A549 (cell line): ENCODE measurements at regions not wholly inside any gene's neighbourhood (a gene's known extent, or its start where the extent isn't known, plus 50 kb on each side); places are given as distances from the start of the nearest gene placed in this dataset.

ENCODE experiments used
- ATAC-seq, 2 experiments: fragments of 200-7000 bp in 1 of 2; fragments of >200 bp in 1 of 2; cut with Nextera tagmentation in 1 of 2; cut with Tn5 transposase in 1 of 2; 3 replicates each; pipeline versions ENCODE4 v1.8.0 to v1.9.1; 2018 to 2020; ENCODE audit warnings: mild to moderate bottlenecking in 1 of 2, moderate library complexity in 1 of 2
- CTCF ChIA-PET: fragments of 300-600 bp; sonication (Branson Sonifier 250); formaldehyde crosslinking; extraction: SDS; loops from one replicate; lab custom pipeline; 2021; ENCODE audit warnings: antibody characterized with exemption, inconsistent platforms; lab: Yijun Ruan, JAX
- POLR2A ChIA-PET: fragments of 350-600 bp; formaldehyde crosslinking; extraction: SDS; loops from one replicate; lab custom pipeline; 2021; ENCODE audit warnings: antibody characterized with exemption, inconsistent platforms; lab: Yijun Ruan, JAX
- DNase-seq, 2 experiments: peaks; one replicate each; pipeline versions ENCODE4 v3.0.0 to v3.0.0-alpha.2; 2011 to 2016; ENCODE audit warnings: low read depth in 1 of 2, low spot score in 1 of 2
- FAIRE-seq: peaks from 2 replicates; lab custom pipeline; 2011; peaks lifted over from hg19 to GRCh38; lab: Jason Lieb, UNC
- H3K27ac ChIP-seq, 2 experiments: fragments of >200 bp; sonication (Bioruptor Twin); formaldehyde crosslinking; 3 replicates each; pipeline ENCODE4 v1.5.1; 2016 to 2017
- H3K4me1 ChIP-seq: fragments of >200 bp; sonication (Bioruptor Twin); formaldehyde crosslinking; 3 replicates; pipeline ENCODE4 v1.6.1; 2016
- H3K4me2 ChIP-seq: fragments of >200 bp; sonication (Bioruptor Twin); formaldehyde crosslinking; 3 replicates; pipeline ENCODE4 v1.6.1; 2016
- H3K4me3 ChIP-seq: fragments of >200 bp; sonication (Bioruptor Twin); formaldehyde crosslinking; 3 replicates; pipeline ENCODE4 v1.5.1; 2016
- H3K9me3 ChIP-seq: fragments of >200 bp; sonication (Bioruptor Twin); formaldehyde crosslinking; 3 replicates; pipeline ENCODE4 v1.6.1; 2016
- BHLHE40 ChIP-seq: IDR thresholded peaks from 2 replicates; pipeline ENCODE4 v1.6.1; 2012; ENCODE audit warnings: low read depth, low read length, inconsistent platforms
- CBX2 ChIP-seq: fragments of 200-600 bp; sonication (generic); IDR thresholded peaks from 2 replicates; pipeline ENCODE4 v1.6.1; 2016; ENCODE audit warnings: low read depth, mild to moderate bottlenecking, borderline replicate concordance
- CHD4 ChIP-seq: fragments of 200-600 bp; sonication (generic); IDR thresholded peaks from 2 replicates; pipeline ENCODE4 v1.6.1; 2016; ENCODE audit warnings: antibody characterized with exemption, mild to moderate bottlenecking, borderline replicate concordance
- EP300 ChIP-seq, 2 experiments: fragments of >200 bp; sonication (Bioruptor Twin); formaldehyde crosslinking; IDR thresholded peaks; 2 replicates in 1 of 2; 3 replicates in 1 of 2; pipeline ENCODE4 v1.6.1; 2016 to 2017
- ESRRA ChIP-seq: fragments of 150-350 bp; IDR thresholded peaks from 2 replicates; pipeline ENCODE4 v1.6.1; 2014; ENCODE audit warnings: mild to moderate bottlenecking, low read length, borderline replicate concordance
- HES2 ChIP-seq: fragments of >200 bp; sonication (Bioruptor Twin); formaldehyde crosslinking; IDR thresholded peaks from 2 replicates; pipeline ENCODE4 v1.6.1; 2016
- HMGXB4 ChIP-seq: fragments of 250-450 bp; sonication (Bioruptor Pico); IDR thresholded peaks from 2 replicates; pipeline ENCODE4 v1.5.0; 2021; ENCODE audit warnings: mild to moderate bottlenecking, moderate library complexity, borderline replicate concordance
- HOXA7 ChIP-seq: fragments of 250-450 bp; sonication (Bioruptor Pico); IDR thresholded peaks from 2 replicates; pipeline ENCODE4 v1.5.0; 2020; ENCODE audit warnings: mild to moderate bottlenecking, moderate library complexity
- HOXB5 ChIP-seq: fragments of 250-450 bp; sonication (Bioruptor Pico); IDR thresholded peaks from 2 replicates; pipeline ENCODE4 v1.5.0; 2020; ENCODE audit warnings: mild to moderate bottlenecking, moderate library complexity
- JUN ChIP-seq, 2 experiments: fragments of >200 bp; sonication (Bioruptor Twin); formaldehyde crosslinking; IDR thresholded peaks; 2 replicates in 1 of 2; 3 replicates in 1 of 2; pipeline ENCODE4 v1.6.1; 2016 to 2017
- MAZ ChIP-seq: fragments of 150-350 bp; IDR thresholded peaks from 2 replicates; pipeline ENCODE4 v1.6.1; 2014; ENCODE audit warnings: antibody characterized with exemption, low read depth, low read length, borderline replicate concordance
- NFE2L2 ChIP-seq: fragments of 150-350 bp; conservative IDR thresholded peaks from 2 replicates; pipeline ENCODE4 v1.6.1; 2014; ENCODE audit warnings: low read length
- RAD21 ChIP-seq, 2 experiments: fragments of >200 bp in 1 of 2; sonication (Bioruptor Twin) in 1 of 2; formaldehyde crosslinking in 1 of 2; IDR thresholded peaks in 1 of 2; conservative IDR thresholded peaks in 1 of 2; 2 replicates in 1 of 2; 3 replicates in 1 of 2; pipeline ENCODE4 v1.6.1; 2012 to 2018; ENCODE audit warnings: inconsistent platforms in 1 of 2
- RCOR1 ChIP-seq: fragments of 150-350 bp; IDR thresholded peaks from 2 replicates; pipeline ENCODE4 v1.6.1; 2014; ENCODE audit warnings: antibody characterized with exemption, low read length, low read depth
- SMC3 ChIP-seq: fragments of >200 bp; sonication (Bioruptor Twin); formaldehyde crosslinking; IDR thresholded peaks from 3 replicates; pipeline ENCODE4 v1.6.1; 2018; ENCODE audit warnings: inconsistent platforms
- ZNF302 ChIP-seq: fragments of 250-450 bp; sonication (Bioruptor Pico); IDR thresholded peaks from 2 replicates; pipeline ENCODE4 v1.9.0; 2021; ENCODE audit warnings: inconsistent platforms, mild to moderate bottlenecking, moderate library complexity
- WGBS: methylation state at CpG from one replicate; pipeline ENCODE4 v1.1.6; 2017; ENCODE audit errors: missing lambda C conversion rate; 5-methylcytosine and 5-hydroxymethylcytosine counted together
- TF ChIP-seq, protein P1 (sequence below): fragments of 200-600 bp; sonication (generic); IDR thresholded peaks from 2 replicates; pipeline ENCODE4 v1.6.1; 2016; ENCODE audit warnings: antibody characterized with exemption, mild to moderate bottlenecking, moderate library complexity
- TF ChIP-seq, protein P2 (sequence below): IDR thresholded peaks from 2 replicates; pipeline ENCODE4 v1.6.1; 2012; ENCODE audit warnings: low read depth, borderline replicate concordance
- TF ChIP-seq, protein P3 (sequence below): fragments of >200 bp; sonication (Bioruptor Twin); formaldehyde crosslinking; IDR thresholded peaks from 3 replicates; pipeline ENCODE4 v1.6.1; 2016

- Histone ChIP-seq H3K4me1 (no peaks in the 10 kb centered on the region; the same call in 2 of the 3 replicates), H3K27ac (no peak overlapping the region), H3K4me3 (no peak overlapping the region), H3K9me3 (no peaks in the 10 kb centered on the region; the same call in 2 of the 3 replicates), H3K4me2 (no peak overlapping the region)
- CTCF ChIA-PET = no interaction called here
- no peak for FAIRE-seq
- WGBS = 54% methylated on average over 2 of the region's 7 CpGs
- ATAC-seq = no peak
- TF ChIP-seq EP300 (IDR thresholded peaks at IDR 0.05) = no peak
- TF ChIP-seq BHLHE40 = no peak
- TF ChIP-seq CBX2 = no peak
- no peak for DNase-seq
- POLR2A ChIA-PET = no interaction called here
Measured at GRCh38 chr22:47591016-47591415, 828.6 kb downstream of the TBC1D22A start.

GRCh38 chr22:47589271-47590250 is 827.1 kb downstream of the TBC1D22A start:
- ATAC-seq = no peak
- no peaks in the 10 kb centered on the region for H3K9me3 ChIP-seq
- no peak for DNase-seq
- H3K4me2 ChIP-seq = no peak overlapping the region
- ChIA-PET CTCF (no interaction called here), POLR2A (no interaction called here)
- WGBS = 65% methylated on average over 15 of the region's 17 CpGs
- no peaks in the 10 kb centered on the region; the same call in 2 of the 3 replicates for H3K4me1 ChIP-seq
- TF ChIP-seq HES2 = no peak
- TF ChIP-seq JUN (IDR thresholded peaks at IDR 0.05) = no peak
- TF ChIP-seq, protein P1, sequence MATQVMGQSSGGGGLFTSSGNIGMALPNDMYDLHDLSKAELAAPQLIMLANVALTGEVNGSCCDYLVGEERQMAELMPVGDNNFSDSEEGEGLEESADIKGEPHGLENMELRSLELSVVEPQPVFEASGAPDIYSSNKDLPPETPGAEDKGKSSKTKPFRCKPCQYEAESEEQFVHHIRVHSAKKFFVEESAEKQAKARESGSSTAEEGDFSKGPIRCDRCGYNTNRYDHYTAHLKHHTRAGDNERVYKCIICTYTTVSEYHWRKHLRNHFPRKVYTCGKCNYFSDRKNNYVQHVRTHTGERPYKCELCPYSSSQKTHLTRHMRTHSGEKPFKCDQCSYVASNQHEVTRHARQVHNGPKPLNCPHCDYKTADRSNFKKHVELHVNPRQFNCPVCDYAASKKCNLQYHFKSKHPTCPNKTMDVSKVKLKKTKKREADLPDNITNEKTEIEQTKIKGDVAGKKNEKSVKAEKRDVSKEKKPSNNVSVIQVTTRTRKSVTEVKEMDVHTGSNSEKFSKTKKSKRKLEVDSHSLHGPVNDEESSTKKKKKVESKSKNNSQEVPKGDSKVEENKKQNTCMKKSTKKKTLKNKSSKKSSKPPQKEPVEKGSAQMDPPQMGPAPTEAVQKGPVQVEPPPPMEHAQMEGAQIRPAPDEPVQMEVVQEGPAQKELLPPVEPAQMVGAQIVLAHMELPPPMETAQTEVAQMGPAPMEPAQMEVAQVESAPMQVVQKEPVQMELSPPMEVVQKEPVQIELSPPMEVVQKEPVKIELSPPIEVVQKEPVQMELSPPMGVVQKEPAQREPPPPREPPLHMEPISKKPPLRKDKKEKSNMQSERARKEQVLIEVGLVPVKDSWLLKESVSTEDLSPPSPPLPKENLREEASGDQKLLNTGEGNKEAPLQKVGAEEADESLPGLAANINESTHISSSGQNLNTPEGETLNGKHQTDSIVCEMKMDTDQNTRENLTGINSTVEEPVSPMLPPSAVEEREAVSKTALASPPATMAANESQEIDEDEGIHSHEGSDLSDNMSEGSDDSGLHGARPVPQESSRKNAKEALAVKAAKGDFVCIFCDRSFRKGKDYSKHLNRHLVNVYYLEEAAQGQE = no peak
- TF ChIP-seq CBX2 = no peak
- TF ChIP-seq HOXA7 (CRISPR knock-in tag) = no peak
- no peak for TF ChIP-seq CHD4
- TF ChIP-seq, protein P2, sequence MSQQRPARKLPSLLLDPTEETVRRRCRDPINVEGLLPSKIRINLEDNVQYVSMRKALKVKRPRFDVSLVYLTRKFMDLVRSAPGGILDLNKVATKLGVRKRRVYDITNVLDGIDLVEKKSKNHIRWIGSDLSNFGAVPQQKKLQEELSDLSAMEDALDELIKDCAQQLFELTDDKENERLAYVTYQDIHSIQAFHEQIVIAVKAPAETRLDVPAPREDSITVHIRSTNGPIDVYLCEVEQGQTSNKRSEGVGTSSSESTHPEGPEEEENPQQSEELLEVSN = no peak
- no peak for TF ChIP-seq HMGXB4 (CRISPR knock-in tag)
- TF ChIP-seq HOXB5 (CRISPR knock-in tag) = no peak
- TF ChIP-seq RAD21 (conservative IDR thresholded peaks at IDR 0.05 in 1 of 2, IDR thresholded peaks at IDR 0.05 in 1 of 2) = no peak
- FAIRE-seq = no peak
- H3K27ac ChIP-seq = no peak overlapping the region
- H3K4me3 ChIP-seq = no peak overlapping the region

GRCh38 chr22:47588578-47588960 is 826.1 kb downstream of the TBC1D22A start:
- Histone ChIP-seq H3K4me3 (no peak overlapping the region), H3K27ac (no peak overlapping the region), H3K4me1 (no peaks in the 10 kb centered on the region; the same call in 2 of the 3 replicates), H3K4me2 (0 out of 3 replicates have a peak overlapping the region, but pooled peaks have one; percentile 30), H3K9me3 (no peaks in the 10 kb centered on the region)
- ChIA-PET CTCF (no interaction called here), POLR2A (no interaction called here)
- 28% methylated on average over 7 of the region's 7 CpGs for WGBS
- no peak for DNase-seq
- no peak for FAIRE-seq
- ATAC-seq = 0 out of 6 replicates have a peak, but pooled peaks of 1 of the 2 experiments have one; percentile 34
- TF ChIP-seq MAZ (no peak), ZNF302 (CRISPR knock-in tag) (no peak), RCOR1 (no peak), CHD4 (no peak), EP300 (IDR thresholded peaks at IDR 0.05) (no peak), SMC3 (no peak), NFE2L2 (no peak), CBX2 (no peak), ESRRA (no peak)
- TF ChIP-seq, protein P1 = no peak
- TF ChIP-seq, protein P3, sequence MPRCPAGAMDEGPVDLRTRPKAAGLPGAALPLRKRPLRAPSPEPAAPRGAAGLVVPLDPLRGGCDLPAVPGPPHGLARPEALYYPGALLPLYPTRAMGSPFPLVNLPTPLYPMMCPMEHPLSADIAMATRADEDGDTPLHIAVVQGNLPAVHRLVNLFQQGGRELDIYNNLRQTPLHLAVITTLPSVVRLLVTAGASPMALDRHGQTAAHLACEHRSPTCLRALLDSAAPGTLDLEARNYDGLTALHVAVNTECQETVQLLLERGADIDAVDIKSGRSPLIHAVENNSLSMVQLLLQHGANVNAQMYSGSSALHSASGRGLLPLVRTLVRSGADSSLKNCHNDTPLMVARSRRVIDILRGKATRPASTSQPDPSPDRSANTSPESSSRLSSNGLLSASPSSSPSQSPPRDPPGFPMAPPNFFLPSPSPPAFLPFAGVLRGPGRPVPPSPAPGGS = no peak
